Fibroblast of villous mesenchyme (primary cell): ENCODE measurements at regions not wholly inside any gene's neighbourhood (a gene's known extent, or its start where the extent isn't known, plus 50 kb on each side); places are given as distances from the start of the nearest gene placed in this dataset.

Experiments
- DNase-seq: peaks from one replicate; pipeline ENCODE4 v3.0.0-alpha.2; 2010; ENCODE audit warnings: low read depth
- H3K4me3 ChIP-seq: 2 replicates; pipeline ENCODE4 v1.5.1; 2011; ENCODE audit warnings: low read depth, mild to moderate bottlenecking, low read length
- TF ChIP-seq, protein P1 (sequence below): IDR thresholded peaks from 2 replicates; pipeline ENCODE4 v1.5.1; 2012; ENCODE audit warnings: low read depth, mild to moderate bottlenecking, low read length; ENCODE audit not compliant: insufficient read depth

DNA sequence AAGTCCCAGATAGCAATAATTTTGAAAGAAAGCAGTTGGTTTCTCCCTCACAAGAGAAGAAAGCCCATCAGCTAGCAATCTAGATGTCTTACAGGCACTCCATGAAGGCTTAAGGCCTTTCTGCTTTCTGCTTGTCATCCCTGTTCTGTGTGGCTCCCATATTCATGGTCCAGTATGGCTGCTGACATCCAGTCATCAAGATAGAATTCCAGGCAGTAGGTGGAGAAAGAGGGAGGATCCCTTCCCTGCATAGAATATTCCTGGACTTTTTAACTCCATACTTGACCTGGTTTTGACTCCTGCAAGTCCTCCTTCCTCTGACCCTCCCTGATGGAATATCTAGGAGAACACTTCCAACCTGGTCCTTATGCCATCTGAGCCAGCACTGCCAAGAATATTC is 389.9 kb upstream of the AKR1E2 start:
- DNase-seq: no peak
- TF ChIP-seq, protein P1, sequence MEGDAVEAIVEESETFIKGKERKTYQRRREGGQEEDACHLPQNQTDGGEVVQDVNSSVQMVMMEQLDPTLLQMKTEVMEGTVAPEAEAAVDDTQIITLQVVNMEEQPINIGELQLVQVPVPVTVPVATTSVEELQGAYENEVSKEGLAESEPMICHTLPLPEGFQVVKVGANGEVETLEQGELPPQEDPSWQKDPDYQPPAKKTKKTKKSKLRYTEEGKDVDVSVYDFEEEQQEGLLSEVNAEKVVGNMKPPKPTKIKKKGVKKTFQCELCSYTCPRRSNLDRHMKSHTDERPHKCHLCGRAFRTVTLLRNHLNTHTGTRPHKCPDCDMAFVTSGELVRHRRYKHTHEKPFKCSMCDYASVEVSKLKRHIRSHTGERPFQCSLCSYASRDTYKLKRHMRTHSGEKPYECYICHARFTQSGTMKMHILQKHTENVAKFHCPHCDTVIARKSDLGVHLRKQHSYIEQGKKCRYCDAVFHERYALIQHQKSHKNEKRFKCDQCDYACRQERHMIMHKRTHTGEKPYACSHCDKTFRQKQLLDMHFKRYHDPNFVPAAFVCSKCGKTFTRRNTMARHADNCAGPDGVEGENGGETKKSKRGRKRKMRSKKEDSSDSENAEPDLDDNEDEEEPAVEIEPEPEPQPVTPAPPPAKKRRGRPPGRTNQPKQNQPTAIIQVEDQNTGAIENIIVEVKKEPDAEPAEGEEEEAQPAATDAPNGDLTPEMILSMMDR: no peak
- no peak overlapping the region for H3K4me3 ChIP-seq

DNA sequence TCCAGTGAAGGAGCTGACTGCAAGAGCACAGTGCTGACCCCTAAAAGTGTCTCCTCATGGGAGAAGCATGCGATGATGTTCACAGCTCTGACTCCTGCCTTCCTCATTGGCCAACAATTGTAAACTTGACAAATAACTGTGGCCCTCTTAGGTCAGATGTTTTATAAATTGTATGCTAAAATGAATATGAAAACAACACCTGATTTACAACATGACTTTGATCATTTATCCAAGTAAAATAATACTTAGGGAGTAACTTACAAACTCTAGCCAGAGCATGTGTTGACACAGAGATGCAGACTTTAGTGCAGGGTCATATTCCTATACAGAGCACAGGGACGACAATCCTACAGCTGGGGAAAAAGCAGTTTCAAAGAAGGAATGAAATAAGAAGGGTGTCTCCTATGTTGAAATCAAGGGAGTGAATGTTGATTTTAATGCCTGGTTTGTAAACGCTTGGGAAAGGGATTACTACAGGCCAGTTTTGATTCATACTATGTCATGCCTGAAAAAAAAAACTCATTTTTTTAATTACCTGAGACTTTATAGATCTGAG is 391.4 kb upstream of the AKR1E2 start:
- TF ChIP-seq, protein P1: no peak
- no peak overlapping the region for H3K4me3 ChIP-seq
- DNase-seq: peak; percentile 89

DNA sequence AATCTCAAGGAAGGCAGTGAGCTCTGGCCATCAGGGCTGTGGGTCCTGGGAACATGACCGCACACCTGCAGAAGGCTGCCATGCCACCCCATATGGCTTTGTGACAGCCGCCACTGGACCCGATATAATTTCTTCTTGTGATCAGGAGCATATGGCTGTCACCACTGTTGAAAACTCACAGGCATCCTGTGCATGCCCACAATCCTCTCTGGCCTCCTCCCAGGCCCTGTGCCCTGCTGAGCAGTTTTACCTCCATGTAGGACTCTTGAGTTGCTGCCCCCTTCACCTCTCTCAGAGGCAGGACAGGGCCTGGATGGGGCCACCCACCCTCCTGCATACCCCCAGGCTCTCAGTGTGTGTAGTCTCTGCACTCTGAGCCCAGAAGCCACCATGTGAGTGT is 391.9 kb upstream of the AKR1E2 start:
- no peak for DNase-seq
- TF ChIP-seq, protein P1: no peak
- H3K4me3 ChIP-seq: no peak overlapping the region

DNA sequence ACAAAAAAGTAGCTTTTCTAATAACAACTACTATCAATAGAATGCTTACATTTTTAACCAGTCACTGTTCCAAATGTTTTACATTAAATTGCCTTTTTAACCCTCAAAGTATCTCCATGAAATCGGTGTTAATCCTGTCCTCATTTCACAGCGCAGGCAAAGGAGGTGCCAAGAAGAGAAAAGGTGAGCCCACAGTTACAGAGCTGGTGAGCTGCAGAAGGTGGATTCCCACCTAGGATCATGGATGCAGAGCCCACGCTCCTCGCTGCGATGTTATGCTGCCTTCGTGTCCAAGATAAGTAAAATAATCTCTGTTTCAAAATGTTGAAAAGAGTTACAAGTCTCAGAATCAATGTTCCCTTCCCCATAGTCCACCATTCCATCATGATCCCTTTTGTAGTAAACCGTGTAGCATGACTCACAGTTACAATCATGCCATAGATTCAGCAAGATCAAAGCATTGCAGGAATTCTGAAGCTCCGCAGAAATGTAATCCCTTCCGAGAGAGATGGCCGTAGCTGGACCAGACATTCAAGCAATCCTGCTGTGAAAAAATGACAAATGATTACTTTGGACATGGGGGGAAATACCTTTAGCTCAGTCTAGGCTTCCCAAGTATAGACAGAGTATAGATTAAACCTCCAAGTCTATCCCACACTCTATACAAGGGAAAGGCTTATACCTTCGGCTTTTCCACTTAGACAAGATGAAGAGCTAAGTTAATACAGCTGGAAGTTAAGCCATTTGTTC is 394.7 kb upstream of the AKR1E2 start:
- no peak overlapping the region for H3K4me3 ChIP-seq
- TF ChIP-seq, protein P1: no peak
- DNase-seq: peak; percentile 69

DNA sequence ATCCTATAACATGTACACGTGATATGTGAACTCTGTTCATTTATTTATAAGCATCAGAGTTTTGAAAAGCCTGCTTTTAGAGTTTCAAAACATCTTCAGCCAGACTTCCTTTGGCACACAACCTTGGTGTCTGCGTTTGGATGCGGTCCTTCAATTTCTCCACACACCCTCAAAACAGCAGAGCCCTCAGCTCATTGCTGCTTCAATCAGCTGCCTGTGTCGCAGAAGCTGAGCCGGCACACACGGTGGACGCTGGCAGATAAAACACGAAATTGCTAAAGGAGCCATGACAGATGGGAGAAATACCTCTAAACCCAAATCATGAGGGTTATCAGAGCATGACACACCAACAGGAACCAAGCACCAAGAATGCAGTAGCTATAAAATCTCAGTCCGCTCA is 396.4 kb upstream of the AKR1E2 start:
- DNase-seq: no peak
- TF ChIP-seq, protein P1: no peak
- H3K4me3 ChIP-seq: no peak overlapping the region

DNA sequence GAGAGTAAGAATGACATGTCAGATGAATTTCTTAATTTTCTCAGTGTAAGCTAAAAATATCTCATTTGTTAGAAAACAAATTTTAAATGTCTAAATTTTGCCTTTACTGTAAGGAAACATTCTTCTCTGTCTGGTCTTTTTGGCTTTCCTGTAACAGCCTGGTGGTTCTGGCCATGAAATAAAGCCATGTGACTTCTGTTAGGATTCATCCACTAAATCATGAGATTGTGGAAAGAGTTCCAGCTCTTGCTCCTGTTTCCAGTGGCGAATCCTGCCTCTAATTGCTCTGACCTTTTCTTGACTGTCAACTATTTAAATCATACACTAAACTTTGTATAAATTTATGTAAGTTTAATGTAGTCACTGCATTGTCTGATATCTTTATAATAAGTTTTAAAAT is 398.5 kb upstream of the AKR1E2 start:
- no peak overlapping the region for H3K4me3 ChIP-seq
- DNase-seq: peak; percentile 13
- TF ChIP-seq, protein P1: no peak
